K562 (cell line): ENCODE measurements at regions not wholly inside any gene's neighbourhood (a gene's known extent, or its start where the extent isn't known, plus 50 kb on each side); places are given as distances from the start of the nearest gene placed in this dataset.

Experiments
- ATAC-seq: fragments of 200-7000 bp; cut with Tn5 transposase; 3 replicates; pipeline ENCODE4 v1.9.1; 2020; ENCODE audit warnings: moderate library complexity
- BruUV-seq: library from RNA; stranded (reverse); fragments of 400-500 nt; replicated peaks from 2 replicates; lab custom pipeline; 2021; lab: Mats Ljungman, UMichigan
- CTCF ChIA-PET: fragments of 300-600 bp; formaldehyde crosslinking; extraction: SDS; loops from one replicate; lab custom pipeline; 2021; ENCODE audit warnings: low intra/inter-chr PET ratio; lab: Yijun Ruan, JAX
- POLR2A ChIA-PET: fragments of 300-600, 350-650 bp; sonication (Branson Sonifier 250); formaldehyde crosslinking; extraction: SDS; loops from one replicate; lab custom pipeline; 2021; ENCODE audit warnings: antibody characterized with exemption, inconsistent platforms; lab: Yijun Ruan, JAX
- DNase-seq, 4 experiments: peaks; one replicate each; pipeline versions ENCODE4 v3.0.0 to v3.0.0-alpha.2; 2011 to 2018; ENCODE audit warnings: low spot score in 3 of 4, mixed read lengths in 3 of 4; ENCODE audit errors: extremely low read depth in 1 of 4
- FAIRE-seq: peaks from 2 replicates; lab custom pipeline; 2011; peaks lifted over from hg19 to GRCh38; lab: Jason Lieb, UNC
- H2AFZ ChIP-seq: 2 replicates; pipeline ENCODE4 v1.6.0; 2011; ENCODE audit warnings: low read depth, low read length, control low read depth, inconsistent platforms
- H3K27ac ChIP-seq: fragments of 200-600 bp; 3 replicates; pipeline ENCODE4 v1.8.0; 2011; ENCODE audit warnings: low read depth, mild to moderate bottlenecking, control low read depth, inconsistent platforms, low read length, moderate library complexity, mixed read lengths; ENCODE audit errors: extremely low read depth
- H3K27me3 ChIP-seq, 2 experiments: fragments of 300-600 bp in 1 of 2; 2 replicates in 1 of 2; 3 replicates in 1 of 2; pipeline versions ENCODE4 v1.6.0 to v1.8.0; 2011; ENCODE audit warnings: inconsistent platforms in 2 of 2, low read length in 2 of 2, mild to moderate bottlenecking in 1 of 2, mixed read lengths in 1 of 2, moderate library complexity in 1 of 2; ENCODE audit not compliant: control insufficient read depth in 2 of 2, insufficient read depth in 2 of 2
- H3K36me3 ChIP-seq: fragments of 300-600 bp; 3 replicates; pipeline ENCODE4 v1.8.0; 2011; ENCODE audit warnings: mild to moderate bottlenecking, low read length, inconsistent platforms; ENCODE audit not compliant: control insufficient read depth, insufficient read depth
- H3K4me1 ChIP-seq, 2 experiments: fragments of 200-600 bp in 1 of 2; replicated peaks in 1 of 2; 2 replicates in 1 of 2; 3 replicates in 1 of 2; pipeline versions ENCODE4 v1.5.1 to v1.8.0; 2011; ENCODE audit warnings: inconsistent platforms in 2 of 2, low read length in 2 of 2, mild to moderate bottlenecking in 1 of 2, mixed read lengths in 1 of 2, moderate library complexity in 1 of 2; ENCODE audit not compliant: control insufficient read depth in 2 of 2, insufficient read depth in 2 of 2
- H3K4me2 ChIP-seq: 2 replicates; pipeline ENCODE4 v1.6.1; 2011; ENCODE audit warnings: low read length, control low read depth, inconsistent platforms, mixed read lengths; ENCODE audit not compliant: insufficient read depth
- H3K4me3 ChIP-seq: fragments of 200-600 bp; sonication (generic), shearing (Covaris generic); 2 replicates; pipeline ENCODE4 v1.5.1; 2016; ENCODE audit warnings: control low read depth, inconsistent platforms
- H3K79me2 ChIP-seq: fragments of 200-600 bp; 3 replicates; pipeline ENCODE4 v1.8.0; 2011; ENCODE audit warnings: low read length, inconsistent platforms; ENCODE audit not compliant: control insufficient read depth, insufficient read depth
- H3K9ac ChIP-seq, 2 experiments: 2 replicates each; pipeline versions ENCODE4 v1.6.0 to v1.6.1; 2011; ENCODE audit warnings: low read depth in 2 of 2, low read length in 2 of 2, control low read depth in 1 of 2, inconsistent platforms in 1 of 2, mild to moderate bottlenecking in 1 of 2, mixed read lengths in 1 of 2; ENCODE audit not compliant: insufficient read depth in 1 of 2
- H3K9me1 ChIP-seq: one replicate; pipeline ENCODE4 v1.6.0; 2011; ENCODE audit warnings: inconsistent platforms, mild to moderate bottlenecking, low read length, moderate library complexity; ENCODE audit not compliant: control insufficient read depth, insufficient read depth
- H3K9me3 ChIP-seq: replicated peaks from 2 replicates; pipeline ENCODE4 v1.5.1; 2011; ENCODE audit warnings: low read depth, low read length, inconsistent platforms; ENCODE audit not compliant: control insufficient read depth, insufficient read depth
- H4K20me1 ChIP-seq: replicated peaks from 2 replicates; pipeline ENCODE4 v1.6.1; 2011; ENCODE audit warnings: low read length, inconsistent platforms, mixed read lengths; ENCODE audit not compliant: control insufficient read depth, insufficient read depth
- ADNP ChIP-seq: fragments of 200-800 bp; sonication (Bioruptor generic); IDR thresholded peaks from 2 replicates; pipeline ENCODE4 v1.6.1; 2016; ENCODE audit warnings: missing genetic modification characterization, missing compliant biosample characterization
- CTBP1 ChIP-seq: fragments of 450-650 bp; IDR thresholded peaks from 2 replicates; pipeline ENCODE4 v1.6.1; 2016; ENCODE audit warnings: borderline replicate concordance
- HNRNPH1 ChIP-seq: fragments of 200-400 bp; formaldehyde crosslinking; optimal IDR thresholded peaks from 2 replicates; pipeline ENCODE3; 2017; ENCODE audit warnings: low read depth, mild to moderate bottlenecking, low read length, moderate library complexity
- PHB ChIP-seq: fragments of 250-450 bp; sonication (Bioruptor Pico); IDR thresholded peaks from 2 replicates; pipeline ENCODE4 v1.5.0; 2021
- RNF2 ChIP-seq: sonication (generic); IDR thresholded peaks from 2 replicates; pipeline ENCODE4 v1.6.1; 2016
- SRSF1 ChIP-seq: fragments of 200-400 bp; formaldehyde crosslinking; IDR thresholded peaks from 2 replicates; pipeline ENCODE4 v1.6.1; 2017; ENCODE audit warnings: mild to moderate bottlenecking, low read depth, low read length, moderate library complexity
- TFAM ChIP-seq: fragments of 250-450 bp; sonication (Bioruptor Pico); conservative IDR thresholded peaks from 2 replicates; pipeline ENCODE4 v1.5.0; 2021; ENCODE audit warnings: mild to moderate bottlenecking, moderate library complexity
- ZBTB7A ChIP-seq: IDR thresholded peaks from 2 replicates; pipeline ENCODE4 v1.6.1; 2011; ENCODE audit warnings: low read depth, mild to moderate bottlenecking, low read length, moderate library complexity, borderline replicate concordance; ENCODE audit not compliant: control insufficient read depth
- WGBS: fragments of 100-300 bp; shearing (Covaris generic); methylation state at CpG from one replicate; pipeline ENCODE4 v1.1.6; 2016; ENCODE audit warnings: low coverage, mixed read lengths; ENCODE audit not compliant: insufficient coverage; ENCODE audit errors: missing lambda C conversion rate; 5-methylcytosine and 5-hydroxymethylcytosine counted together
- in situ Hi-C: fragments of 300-500 bp; cut with MboI; formaldehyde crosslinking; loops from 4 replicates; pipeline ENCODE4 v1.15.0; 2018; ENCODE audit warnings: inconsistent platforms, mixed read lengths
- intact Hi-C: fragments of 100-400 bp; cut with micrococcal nuclease; formaldehyde crosslinking; loops from 2 replicates; pipeline ENCODE4 v1.14.2; 2022
- TF ChIP-seq, protein P1 (sequence below), 2 experiments: fragments of 450-650 bp in 1 of 2; sonication (generic) in 1 of 2; formaldehyde crosslinking; conservative IDR thresholded peaks; 2 replicates each; pipeline versions ENCODE4 v1.4.0 to v1.8.1; 2020 to 2022; ENCODE audit warnings: mild to moderate bottlenecking in 1 of 2, missing genetic modification reagents in 1 of 2
- TF ChIP-seq, protein P2 (sequence below): fragments of 450-650 bp; IDR thresholded peaks from 2 replicates; pipeline ENCODE4 v1.6.1; 2014; ENCODE audit warnings: low read depth, mild to moderate bottlenecking, moderate library complexity, borderline replicate concordance
- TF ChIP-seq, protein P3 (sequence below): fragments of 450-650 bp; IDR thresholded peaks from 2 replicates; pipeline ENCODE4 v1.6.1; 2018; ENCODE audit warnings: mild to moderate bottlenecking, low read depth; ENCODE audit not compliant: partially characterized antibody
- TF ChIP-seq, protein P4 (sequence below): conservative IDR thresholded peaks from 2 replicates; pipeline ENCODE4 v1.6.1; 2011; ENCODE audit warnings: low read depth, mild to moderate bottlenecking, low read length; ENCODE audit not compliant: control insufficient read depth
- TF ChIP-seq, protein P5 (sequence below): sonication (generic); formaldehyde crosslinking; IDR thresholded peaks from 2 replicates; pipeline ENCODE4 v1.8.0; 2022; ENCODE audit warnings: mild to moderate bottlenecking, low read depth, missing genetic modification reagents

DNA sequence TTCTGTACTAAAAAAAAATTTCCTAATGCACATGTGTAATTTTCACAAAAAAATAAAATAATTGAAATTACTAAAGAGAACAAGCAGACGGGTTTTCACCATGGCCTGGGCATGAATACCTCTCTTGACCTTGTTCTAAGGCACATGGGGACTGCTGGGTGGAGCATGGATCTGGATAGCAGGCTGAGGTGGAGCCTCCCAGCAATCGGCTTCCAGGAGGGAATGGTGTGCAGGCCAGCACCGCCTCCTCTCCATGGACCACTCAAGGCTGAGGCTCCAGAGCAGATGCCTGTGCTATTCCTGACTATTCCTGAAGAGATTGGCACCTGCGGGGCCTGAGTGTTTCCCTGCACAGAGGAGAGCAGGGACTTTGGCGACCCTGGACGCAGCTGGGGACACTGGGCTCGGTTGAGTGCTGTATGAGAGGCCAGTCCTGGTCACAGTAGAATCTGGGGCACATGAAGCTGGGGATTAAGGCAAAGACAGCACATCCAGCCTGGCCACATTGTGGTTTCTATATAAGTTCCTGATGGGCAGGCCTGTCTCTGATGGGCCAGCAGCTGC is 963.6 kb downstream of the BRD1 start:
- WGBS: 0% methylated on average over 7 of the region's 7 CpGs
- no peak for TF ChIP-seq ADNP (tag)
- TF ChIP-seq, protein P1, sequence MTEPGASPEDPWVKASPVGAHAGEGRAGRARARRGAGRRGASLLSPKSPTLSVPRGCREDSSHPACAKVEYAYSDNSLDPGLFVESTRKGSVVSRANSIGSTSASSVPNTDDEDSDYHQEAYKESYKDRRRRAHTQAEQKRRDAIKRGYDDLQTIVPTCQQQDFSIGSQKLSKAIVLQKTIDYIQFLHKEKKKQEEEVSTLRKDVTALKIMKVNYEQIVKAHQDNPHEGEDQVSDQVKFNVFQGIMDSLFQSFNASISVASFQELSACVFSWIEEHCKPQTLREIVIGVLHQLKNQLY (CRISPR knock-in tag; conservative IDR thresholded peaks at IDR 0.05): no peak
- TF ChIP-seq, protein P2, sequence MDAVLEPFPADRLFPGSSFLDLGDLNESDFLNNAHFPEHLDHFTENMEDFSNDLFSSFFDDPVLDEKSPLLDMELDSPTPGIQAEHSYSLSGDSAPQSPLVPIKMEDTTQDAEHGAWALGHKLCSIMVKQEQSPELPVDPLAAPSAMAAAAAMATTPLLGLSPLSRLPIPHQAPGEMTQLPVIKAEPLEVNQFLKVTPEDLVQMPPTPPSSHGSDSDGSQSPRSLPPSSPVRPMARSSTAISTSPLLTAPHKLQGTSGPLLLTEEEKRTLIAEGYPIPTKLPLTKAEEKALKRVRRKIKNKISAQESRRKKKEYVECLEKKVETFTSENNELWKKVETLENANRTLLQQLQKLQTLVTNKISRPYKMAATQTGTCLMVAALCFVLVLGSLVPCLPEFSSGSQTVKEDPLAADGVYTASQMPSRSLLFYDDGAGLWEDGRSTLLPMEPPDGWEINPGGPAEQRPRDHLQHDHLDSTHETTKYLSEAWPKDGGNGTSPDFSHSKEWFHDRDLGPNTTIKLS: no peak
- no peak for TF ChIP-seq RNF2
- TF ChIP-seq, protein P3, sequence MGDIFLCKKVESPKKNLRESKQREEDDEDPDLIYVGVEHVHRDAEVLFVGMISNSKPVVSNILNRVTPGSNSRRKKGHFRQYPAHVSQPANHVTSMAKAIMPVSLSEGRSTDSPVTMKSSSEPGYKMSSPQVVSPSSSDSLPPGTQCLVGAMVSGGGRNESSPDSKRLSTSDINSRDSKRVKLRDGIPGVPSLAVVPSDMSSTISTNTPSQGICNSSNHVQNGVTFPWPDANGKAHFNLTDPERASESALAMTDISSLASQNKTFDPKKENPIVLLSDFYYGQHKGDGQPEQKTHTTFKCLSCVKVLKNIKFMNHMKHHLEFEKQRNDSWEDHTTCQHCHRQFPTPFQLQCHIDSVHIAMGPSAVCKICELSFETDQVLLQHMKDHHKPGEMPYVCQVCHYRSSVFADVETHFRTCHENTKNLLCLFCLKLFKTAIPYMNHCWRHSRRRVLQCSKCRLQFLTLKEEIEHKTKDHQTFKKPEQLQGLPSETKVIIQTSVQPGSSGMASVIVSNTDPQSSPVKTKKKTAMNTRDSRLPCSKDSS: no peak
- TF ChIP-seq PHB (CRISPR knock-in tag): no peak
- TF ChIP-seq ZBTB7A: no peak
- TF ChIP-seq, protein P4, sequence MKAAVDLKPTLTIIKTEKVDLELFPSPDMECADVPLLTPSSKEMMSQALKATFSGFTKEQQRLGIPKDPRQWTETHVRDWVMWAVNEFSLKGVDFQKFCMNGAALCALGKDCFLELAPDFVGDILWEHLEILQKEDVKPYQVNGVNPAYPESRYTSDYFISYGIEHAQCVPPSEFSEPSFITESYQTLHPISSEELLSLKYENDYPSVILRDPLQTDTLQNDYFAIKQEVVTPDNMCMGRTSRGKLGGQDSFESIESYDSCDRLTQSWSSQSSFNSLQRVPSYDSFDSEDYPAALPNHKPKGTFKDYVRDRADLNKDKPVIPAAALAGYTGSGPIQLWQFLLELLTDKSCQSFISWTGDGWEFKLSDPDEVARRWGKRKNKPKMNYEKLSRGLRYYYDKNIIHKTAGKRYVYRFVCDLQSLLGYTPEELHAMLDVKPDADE: no peak
- TF ChIP-seq, protein P5, sequence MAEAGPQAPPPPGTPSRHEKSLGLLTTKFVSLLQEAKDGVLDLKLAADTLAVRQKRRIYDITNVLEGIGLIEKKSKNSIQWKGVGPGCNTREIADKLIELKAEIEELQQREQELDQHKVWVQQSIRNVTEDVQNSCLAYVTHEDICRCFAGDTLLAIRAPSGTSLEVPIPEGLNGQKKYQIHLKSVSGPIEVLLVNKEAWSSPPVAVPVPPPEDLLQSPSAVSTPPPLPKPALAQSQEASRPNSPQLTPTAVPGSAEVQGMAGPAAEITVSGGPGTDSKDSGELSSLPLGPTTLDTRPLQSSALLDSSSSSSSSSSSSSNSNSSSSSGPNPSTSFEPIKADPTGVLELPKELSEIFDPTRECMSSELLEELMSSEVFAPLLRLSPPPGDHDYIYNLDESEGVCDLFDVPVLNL (CRISPR knock-in tag): no peak
- no peak for TF ChIP-seq CTBP1
- TF ChIP-seq SRSF1: no peak
- TF ChIP-seq HNRNPH1: no peak
- TF ChIP-seq TFAM: no peak
- in situ Hi-C loops (no loop called here), intact Hi-C loops (no loop called here)
- no peaks in the 10 kb centered on the region for H3K36me3 ChIP-seq
- H4K20me1 ChIP-seq: no peaks in the 10 kb centered on the region
- ATAC-seq (no peak), FAIRE-seq (no peak), DNase-seq (no peak)
- H3K27me3 ChIP-seq: peaks cover 0 to 9% of the 10 kb centered on the region in 2 experiments; a peak in 1 of 5 replicates
- H3K4me3 ChIP-seq: no peak overlapping the region
- no peak overlapping the region for H3K9ac ChIP-seq
- BruUV-seq: no TSS peak
- no peak overlapping the region for H2AFZ ChIP-seq
- CTCF ChIA-PET: no interaction called here
- H3K79me2 ChIP-seq: no peaks in the 10 kb centered on the region
- H3K4me1 ChIP-seq: no peaks in the 10 kb centered on the region
- POLR2A ChIA-PET: no interaction called here
- no peaks in the 10 kb centered on the region for H3K9me1 ChIP-seq
- no peaks in the 10 kb centered on the region for H3K9me3 ChIP-seq
- no peak overlapping the region for H3K27ac ChIP-seq
- H3K4me2 ChIP-seq: no peak overlapping the region
